Astrocyte of the hippocampus (primary cell): ENCODE measurements at regions not wholly inside any gene's neighbourhood (a gene's known extent, or its start where the extent isn't known, plus 50 kb on each side); places are given as distances from the start of the nearest gene placed in this dataset.

Experiments used
- DNase-seq: peaks from one replicate; pipeline ENCODE4 v3.0.0; 2011; ENCODE audit warnings: low read depth, low spot score

GRCh38 chr3:65114041-65114440 is 426.2 kb upstream of the ADAMTS9 start:
- no peak for DNase-seq

DNA sequence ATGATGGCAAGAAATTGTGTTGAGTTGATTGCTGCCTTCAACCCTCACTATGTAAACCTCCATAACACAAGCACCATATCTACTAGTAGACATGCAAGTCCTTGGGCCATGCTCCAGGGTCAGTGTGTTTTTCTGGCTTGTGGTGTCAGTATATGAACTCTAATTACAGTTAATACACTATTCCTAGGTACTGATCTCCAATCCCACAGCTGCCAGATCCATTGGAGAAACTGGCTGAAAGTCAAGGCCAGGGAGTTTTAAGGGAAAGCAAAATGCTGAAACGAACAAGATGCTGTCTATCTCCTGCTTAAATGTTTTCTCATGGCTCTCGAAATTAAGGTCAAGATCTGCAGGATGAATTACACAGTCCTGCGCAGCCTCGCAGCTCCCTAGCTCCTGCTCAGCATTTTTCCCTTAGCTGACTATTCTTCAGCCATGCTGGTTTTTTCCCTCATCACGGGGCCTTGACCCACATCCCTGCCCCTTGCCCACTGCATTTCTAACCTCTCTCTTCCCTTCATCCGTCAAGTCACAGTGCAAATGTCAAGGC is 425.0 kb upstream of the ADAMTS9 start:
- DNase-seq = no peak

DNA sequence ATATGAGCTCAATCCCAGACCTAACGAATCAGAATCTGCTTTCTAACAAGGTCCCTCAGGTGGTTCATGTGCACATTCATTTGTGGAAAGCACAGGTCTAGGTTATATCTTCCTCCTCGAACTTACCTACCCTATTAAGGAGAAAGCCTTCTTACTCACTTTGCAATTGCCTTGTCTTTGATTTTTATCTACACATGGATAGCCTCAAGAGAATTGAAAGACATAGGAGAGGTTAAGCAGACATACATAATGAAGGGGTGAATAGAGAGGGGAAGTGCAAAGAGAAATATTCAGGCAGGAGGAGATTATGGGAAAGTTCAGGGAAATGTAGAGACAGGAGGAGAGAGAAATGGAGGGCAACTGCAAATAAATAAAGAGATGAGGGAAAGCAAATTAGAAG is 422.9 kb upstream of the ADAMTS9 start:
- no peak for DNase-seq

DNA sequence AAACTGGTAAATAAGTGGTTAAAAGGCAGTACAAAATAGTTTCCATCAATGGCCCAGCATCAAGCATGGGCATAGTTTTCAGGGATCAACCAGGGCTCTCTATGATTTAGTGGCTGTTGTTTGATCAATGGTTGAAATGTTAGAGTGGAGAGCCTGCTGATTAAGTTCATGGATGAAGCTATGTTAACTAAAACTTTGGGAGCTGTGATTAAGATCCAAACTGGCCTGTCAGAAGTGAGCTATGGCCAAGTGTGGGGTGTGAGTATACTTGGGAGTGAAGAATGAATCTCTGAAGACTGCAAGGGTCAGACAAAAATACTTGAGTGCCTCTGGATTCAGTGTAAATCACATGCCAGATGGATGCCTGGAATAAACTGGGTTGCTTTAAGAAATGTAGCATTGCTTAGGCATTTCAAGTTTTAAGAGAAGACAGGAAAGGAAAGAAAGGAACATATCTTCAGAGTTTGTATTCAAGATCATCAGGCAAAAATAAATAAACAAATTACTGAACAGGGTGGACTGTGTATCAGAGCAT is 422.2 kb upstream of the ADAMTS9 start:
- DNase-seq = no peak

DNA sequence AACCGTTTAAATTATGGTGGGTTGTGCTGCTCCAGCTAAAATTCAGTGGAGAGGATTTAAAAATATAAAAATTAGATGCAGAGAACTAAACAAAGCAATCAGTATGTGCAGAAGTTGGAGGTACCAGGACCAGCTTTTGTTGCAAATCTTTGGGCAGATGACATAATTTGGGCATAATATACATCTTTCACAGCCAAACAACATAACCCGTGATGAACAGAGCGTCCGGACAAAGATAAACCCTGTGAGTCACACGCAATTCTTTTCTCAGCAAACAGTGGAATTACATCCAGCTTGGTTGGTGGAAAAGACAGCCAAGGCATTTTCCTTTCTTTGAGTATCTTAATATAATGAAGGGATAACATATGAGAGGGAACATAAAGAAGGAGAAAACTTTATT is 419.4 kb upstream of the ADAMTS9 start:
- peak; percentile 49 for DNase-seq

DNA sequence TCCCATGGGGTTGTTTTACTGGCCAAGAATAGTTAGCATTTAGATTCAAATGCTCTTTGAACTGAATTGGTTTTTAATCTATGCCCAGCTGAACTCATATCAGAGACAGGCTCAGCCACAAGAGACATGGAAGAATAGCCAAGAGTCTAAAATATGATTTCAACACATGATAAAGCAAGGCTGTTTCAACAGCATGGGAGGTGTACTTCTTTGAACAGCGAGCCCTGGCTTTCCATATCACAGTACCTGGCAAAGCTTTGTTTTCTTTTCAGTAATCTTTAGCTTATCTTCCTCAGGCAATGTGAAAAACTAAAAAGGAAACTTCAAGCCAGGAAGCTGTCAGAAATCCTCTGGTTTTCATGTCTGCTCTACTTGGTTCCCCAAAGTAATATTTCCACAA is 413.6 kb upstream of the ADAMTS9 start:
- peak; percentile 16 for DNase-seq

- no peak for DNase-seq
Measured at GRCh38 chr3:65098400-65098799, 410.6 kb upstream of the ADAMTS9 start.

GRCh38 chr3:65096110-65096745 is 408.4 kb upstream of the ADAMTS9 start:
- no peak for DNase-seq

DNA sequence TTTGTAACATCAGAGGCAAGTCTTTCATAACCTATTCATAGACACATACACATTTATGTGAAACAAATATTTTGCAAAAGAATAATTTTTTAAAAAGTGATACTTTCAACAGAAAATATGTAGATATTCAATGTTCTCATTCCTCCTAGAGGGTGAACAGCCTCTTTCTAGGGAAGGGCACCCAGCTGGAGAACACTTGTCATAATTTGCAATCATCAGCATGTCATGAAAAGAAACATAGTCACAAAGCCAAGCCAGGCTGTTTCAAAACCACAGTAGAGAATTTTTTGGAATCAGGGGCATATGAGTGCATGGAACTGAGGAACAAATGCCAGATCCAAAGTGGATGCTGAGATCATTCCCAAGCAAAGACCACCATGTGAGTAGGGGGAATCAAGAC is 406.9 kb upstream of the ADAMTS9 start:
- DNase-seq = no peak

GRCh38 chr3:65093641-65094040 is 405.8 kb upstream of the ADAMTS9 start:
- no peak for DNase-seq

- no peak for DNase-seq
Measured at GRCh38 chr3:65091565-65091964, 403.8 kb upstream of the ADAMTS9 start.

GRCh38 chr3:65083240-65083639 is 395.4 kb upstream of the ADAMTS9 start:
- DNase-seq = no peak

- no peak for DNase-seq
Measured at GRCh38 chr3:65081536-65081935, 393.7 kb upstream of the ADAMTS9 start.

DNA sequence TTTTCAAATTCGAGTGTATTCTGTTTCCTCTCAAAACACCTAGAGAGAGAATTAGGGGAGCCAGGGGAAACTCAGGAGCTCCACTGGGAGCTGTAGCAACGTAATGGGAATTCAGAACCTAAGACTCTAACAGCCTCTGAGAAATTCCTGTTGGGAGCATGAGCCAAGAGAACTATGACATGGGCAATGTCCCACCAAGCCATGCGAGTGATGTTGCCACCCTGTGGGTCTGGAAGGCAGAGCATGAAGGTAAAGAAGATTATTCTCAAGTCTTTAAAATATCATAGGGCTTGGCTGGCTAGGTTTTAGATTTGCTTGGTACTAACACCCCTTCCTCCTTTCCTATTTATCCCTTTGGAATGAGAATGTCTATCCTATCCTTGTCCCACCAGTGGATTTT is 392.6 kb upstream of the ADAMTS9 start:
- DNase-seq = no peak

- DNase-seq = no peak
Measured at GRCh38 chr3:65079560-65079959, 391.8 kb upstream of the ADAMTS9 start.

DNA sequence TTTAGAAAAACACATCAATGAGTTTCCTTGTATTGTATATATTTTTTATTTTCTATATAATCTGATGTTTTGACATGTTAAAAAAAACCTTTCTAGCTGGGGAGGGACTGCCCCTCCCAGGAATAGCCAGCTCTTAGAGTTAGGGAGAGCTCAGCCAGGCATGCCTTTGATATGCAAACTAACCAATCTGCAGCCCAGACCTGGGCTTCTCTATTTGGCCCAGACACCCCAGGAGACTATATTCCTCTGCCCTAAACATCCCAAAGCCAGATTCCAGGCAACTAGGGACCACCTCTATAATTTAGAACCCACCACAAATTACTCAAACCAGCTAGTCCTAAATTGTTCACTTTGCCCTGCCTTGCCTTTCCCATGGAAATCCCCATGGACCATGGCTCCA is 390.9 kb upstream of the ADAMTS9 start:
- no peak for DNase-seq

DNA sequence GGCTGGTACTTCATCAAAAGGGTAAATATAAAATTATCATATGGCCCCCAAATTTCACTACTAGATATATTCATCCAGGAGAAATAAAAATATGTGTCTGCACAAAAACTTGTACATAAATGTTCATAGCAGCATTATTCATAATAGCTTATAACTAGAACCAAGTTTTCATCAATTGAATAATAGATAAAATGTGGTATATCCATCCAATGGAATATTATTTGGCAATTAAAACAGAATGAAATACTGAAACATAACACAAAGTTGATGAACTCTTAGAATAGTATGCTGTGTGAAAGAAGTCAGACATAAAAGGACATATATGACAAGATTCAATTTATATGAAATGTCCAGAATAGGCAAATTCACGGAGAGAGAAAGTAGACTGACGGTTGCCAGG is 389.3 kb upstream of the ADAMTS9 start:
- DNase-seq = no peak

GRCh38 chr3:65070968-65071367 is 383.2 kb upstream of the ADAMTS9 start:
- DNase-seq = no peak

DNA sequence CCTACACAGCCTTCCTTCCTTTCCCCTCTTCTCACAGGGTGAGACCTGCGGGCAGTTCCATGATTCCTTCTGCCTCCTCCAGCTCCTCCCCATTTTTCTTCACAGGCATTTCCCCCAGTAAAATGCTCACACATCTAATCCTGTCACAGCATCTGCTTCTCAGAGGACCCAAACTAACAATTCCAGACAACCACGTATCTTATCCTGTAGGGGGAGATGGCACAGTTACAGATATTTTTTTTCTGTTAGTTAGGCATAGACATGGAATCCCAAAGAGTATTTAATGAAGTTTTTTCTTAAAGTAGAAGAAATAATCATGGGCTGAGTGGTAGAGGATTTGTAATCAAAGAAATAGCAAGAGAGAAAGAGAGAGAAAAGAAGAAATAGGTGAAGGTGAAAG is 373.1 kb upstream of the ADAMTS9 start:
- no peak for DNase-seq

DNA sequence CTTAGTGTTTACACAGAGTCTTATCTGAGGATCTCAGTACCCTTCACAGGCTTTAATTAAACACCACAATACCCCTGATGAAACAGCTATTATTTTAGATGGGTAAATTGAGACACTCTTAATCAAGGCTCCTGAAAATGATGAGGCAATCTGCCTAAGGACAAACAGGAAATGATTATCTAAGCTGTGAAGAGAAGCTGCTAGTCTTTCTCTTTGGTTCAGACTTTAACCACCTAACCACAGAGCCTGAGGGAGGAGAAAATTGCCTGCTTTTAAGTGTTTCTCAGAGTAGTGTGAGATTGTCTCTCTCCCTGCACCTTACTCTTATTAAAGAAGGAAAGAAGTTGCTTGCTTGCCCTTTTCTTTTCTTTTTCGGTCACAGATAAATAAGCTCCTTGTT is 364.3 kb upstream of the ADAMTS9 start:
- DNase-seq = no peak

DNA sequence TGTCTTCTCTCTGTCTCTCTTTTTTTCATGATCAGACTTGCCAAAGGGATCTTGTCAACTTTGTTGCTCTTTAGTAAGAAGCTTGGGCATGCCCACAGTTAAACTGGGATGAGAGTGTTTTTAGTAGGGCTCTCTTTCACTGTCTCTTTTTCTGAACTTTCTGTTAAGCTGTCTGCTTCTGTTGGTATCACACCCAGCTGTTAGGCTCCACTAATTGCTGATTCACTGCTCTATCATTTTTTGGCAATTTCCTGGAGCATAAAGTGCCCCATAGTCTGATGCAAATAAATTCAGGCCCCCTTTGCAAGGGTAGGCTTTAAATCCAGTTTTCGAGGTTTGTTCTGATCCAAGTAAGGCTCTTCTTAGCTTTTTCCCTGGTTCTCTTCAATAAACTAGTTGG is 360.4 kb upstream of the ADAMTS9 start:
- DNase-seq = no peak

GRCh38 chr3:65045138-65045537 is 357.3 kb upstream of the ADAMTS9 start:
- DNase-seq = no peak

GRCh38 chr3:65044401-65044800 is 356.6 kb upstream of the ADAMTS9 start:
- DNase-seq = peak; percentile 17

DNA sequence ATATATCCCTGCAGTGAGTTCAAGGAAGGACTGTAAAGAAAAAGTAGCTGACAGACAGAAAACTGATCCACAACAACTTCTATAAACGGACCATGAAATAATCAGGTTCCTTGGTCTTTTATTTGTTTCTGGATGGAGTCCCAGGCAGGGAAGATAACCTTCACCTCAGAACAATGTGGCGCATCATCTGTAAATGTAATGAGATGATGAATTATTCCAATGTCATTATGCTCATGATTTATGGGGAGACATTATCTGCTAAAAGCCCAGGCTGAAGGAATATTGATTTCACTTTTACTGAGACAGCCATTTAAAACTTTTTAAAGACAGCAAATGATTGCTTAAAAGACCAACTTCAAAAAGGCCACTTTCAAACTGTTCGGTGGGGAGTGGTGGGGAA is 354.9 kb upstream of the ADAMTS9 start:
- no peak for DNase-seq
